Embryonic facial prominence (tissue), 1 donor: ENCODE measurements at regions not wholly inside any gene's neighbourhood (a gene's known extent, or its start where the extent isn't known, plus 50 kb on each side); places are given as distances from the start of the nearest gene placed in this dataset.

Experiments used
- DNase-seq: peaks from one replicate; pipeline ENCODE4 v3.0.0-alpha.2; 2016; ENCODE audit errors: extremely low spot score

GRCh38 chr7:84495128-84495527, 300.5 kb upstream of the SEMA3A start:
- no peak for DNase-seq

DNA sequence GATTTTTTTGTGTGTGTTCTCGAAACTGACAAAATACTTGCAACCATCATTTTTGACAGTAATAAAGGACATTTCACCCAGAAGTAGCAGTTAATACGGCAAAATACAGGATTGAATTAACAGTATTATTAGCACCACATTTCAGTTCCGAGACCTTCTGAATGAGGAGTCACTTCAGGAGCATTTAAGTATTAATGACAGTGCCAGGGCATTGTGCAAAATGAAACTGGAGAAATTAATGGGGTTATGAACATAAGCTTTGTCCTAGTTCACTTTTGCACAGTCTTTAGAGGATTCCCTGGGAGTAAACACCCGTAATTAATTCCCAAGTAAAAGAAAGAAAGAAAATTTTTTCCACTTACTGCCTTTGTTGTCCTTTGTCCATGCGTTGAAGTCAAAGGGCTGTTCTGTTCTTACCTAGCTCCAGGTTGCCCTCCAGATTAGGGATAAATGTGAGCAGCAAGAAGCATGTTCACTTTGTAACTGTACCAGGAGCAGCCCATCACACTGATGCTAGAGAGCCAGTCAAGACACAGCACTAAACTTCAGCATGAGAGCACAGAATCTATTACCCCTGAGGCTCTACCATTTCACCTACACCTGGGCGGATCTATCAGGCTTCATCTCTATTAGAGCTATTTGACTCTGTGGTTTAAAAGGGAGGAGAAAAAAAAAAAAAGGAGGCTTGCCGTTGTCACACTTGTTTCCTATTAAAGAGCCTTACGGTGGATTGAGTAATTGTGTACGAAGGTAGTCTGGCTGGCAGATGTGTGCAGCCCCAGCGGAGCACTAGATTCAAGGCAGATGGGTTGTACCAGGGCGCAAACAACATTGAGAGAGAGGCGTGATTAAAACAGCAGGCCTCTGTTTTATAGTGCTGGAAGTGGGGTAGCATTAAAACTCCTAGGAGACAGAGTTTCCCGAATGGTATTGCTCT, 297.8 kb upstream of the SEMA3A start:
- no peak for DNase-seq

DNA sequence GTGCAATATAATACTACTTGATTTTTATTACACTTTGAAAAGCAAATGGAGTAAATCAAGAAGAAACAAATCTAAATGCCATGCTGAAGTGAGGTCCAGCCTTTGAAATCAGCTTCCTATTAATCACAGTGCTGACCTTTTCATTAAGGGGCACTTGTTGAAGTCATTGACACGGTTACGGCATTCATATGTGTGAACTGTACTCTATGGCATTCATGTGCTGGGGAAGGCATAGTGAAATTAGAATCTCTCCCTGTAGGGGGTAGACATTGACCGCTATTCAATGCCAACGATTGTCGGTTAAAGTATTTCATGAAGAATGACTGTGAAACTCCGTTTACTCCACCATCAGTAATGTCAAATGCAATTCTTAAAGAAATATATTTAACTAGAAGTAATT, 296.1 kb upstream of the SEMA3A start:
- no peak for DNase-seq

GRCh38 chr7:84484502-84485079, 290.0 kb upstream of the SEMA3A start:
- no peak for DNase-seq

DNA sequence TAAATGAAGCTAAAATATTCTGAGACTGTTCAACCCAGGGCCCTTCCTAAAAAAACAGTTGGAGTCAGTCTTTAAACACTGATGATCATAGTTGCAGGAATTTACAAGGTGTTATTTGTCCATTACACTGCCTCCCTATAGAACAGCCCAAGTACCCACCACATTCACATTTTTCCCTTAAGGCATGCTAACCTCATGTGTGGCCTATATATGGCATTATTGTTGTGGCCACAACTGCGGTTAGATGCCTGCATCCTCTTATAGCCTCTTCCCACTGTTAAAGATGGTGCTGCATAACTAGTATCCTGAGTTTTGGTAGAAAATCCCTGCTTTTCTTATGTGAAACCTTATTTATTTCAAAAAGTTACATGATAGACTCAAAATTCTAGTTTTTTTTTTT, 287.9 kb upstream of the SEMA3A start:
- no peak for DNase-seq

GRCh38 chr7:84479059-84479458, 284.5 kb upstream of the SEMA3A start:
- no peak for DNase-seq

- DNase-seq = no peak
These were observed 283.3 kb upstream of the SEMA3A start for GRCh38 chr7:84477786-84478478.

- DNase-seq = no peak
These were observed 279.8 kb upstream of the SEMA3A start for GRCh38 chr7:84474436-84474835.

DNA sequence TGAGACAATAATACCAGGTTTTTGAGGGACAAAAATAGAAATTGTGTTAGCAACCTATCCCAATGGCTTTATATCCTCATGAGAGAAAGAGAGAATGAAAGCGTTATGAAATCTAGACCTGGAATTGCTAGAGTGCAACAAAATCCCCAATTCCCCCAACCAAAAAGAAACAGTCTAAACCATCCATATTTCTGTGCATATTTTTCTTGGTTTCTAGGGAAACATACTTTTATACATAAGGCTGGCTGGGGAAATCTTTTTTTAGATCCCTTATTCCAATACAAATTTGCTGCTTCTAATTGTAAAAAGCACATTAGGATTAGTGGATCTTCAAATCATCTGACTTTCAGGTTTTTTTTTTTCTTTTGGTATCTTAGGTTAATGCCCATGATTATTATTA, 277.0 kb upstream of the SEMA3A start:
- DNase-seq = no peak

GRCh38 chr7:84469034-84469433, 274.4 kb upstream of the SEMA3A start:
- no peak for DNase-seq

GRCh38 chr7:84462259-84462658, 267.7 kb upstream of the SEMA3A start:
- no peak for DNase-seq

DNA sequence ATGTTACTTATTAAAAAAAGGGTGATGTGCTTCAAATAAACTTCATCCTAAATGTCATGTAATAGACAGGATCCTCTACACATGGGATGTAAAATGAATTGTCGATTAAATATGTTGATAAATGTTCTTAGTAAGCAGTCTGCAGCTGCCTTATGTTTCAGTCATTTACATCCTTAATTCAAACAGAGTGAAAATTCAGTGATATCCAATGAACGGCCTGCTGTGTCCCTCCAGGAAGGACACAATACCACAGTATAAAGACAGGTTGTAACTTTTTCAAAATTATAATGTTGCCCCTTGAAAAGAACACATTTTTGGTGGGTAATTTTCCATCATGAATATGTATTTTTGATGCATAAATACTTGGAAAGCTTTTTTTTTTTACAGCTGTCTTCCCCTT, 266.5 kb upstream of the SEMA3A start:
- no peak for DNase-seq

DNA sequence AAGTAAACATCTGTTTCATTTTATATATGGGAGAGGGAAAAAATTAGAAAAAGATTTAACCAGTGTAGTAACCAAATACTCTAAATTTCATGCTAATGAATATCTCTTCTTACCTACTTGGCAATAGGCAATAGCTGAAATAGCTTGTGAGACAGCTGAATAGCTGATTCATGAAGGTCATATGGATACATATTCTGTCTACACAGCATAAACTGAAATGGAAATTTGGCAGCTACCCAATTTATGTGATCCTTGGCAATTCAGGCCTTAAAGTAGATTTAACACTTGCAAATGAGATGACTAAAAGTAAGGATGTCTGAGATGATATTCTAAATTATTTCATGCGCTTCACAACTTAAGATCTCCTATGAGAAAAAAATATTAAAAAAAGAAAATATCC, 261.2 kb upstream of the SEMA3A start:
- DNase-seq = no peak

GRCh38 chr7:84454174-84454959, 259.8 kb upstream of the SEMA3A start:
- DNase-seq = no peak

DNA sequence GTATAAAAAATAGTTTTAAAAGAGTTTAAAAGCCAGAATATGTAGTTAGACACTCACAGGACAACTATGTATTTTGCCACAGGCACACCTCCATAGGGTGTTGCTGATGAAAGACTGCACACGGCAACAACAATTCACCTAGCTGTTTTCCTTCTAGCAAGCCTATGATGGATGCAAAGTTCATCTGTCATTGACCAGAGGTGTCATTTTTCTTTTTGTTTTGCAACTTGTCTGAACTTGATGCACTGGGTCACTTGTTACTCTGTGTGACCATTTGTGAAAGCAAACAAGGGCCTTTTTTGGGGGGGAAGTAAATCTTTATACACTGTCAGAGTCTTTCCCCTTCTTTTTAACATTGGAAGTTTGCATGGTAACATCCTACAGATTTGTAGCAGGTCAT, 258.0 kb upstream of the SEMA3A start:
- DNase-seq = no peak

GRCh38 chr7:84450772-84451171, 256.2 kb upstream of the SEMA3A start:
- DNase-seq = no peak

- DNase-seq = no peak
These were observed 253.2 kb upstream of the SEMA3A start for GRCh38 chr7:84447636-84448293.

DNA sequence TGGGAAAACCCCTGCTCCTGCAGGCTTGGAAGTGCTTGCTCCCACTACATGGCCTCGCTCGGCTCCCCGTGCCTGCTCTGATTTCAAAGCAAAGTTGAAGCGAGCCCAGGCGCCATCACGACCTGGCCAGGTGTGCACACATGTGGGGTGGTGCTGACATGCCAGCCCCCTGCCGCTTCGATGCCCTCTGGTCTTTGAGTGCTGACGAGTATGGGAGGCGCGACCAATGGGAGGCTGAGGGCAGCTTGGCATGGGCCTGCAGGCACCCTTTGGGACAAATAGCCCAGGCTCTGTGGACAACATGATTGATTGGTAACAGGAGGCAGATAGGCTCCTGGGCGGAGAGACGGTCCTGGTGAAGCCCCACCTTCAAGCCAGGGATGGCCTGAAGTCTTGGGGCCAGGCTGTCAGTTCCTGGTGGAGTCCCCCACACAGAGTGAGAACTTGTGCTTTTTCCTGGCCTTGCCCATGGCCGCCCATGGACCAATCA, 252.4 kb upstream of the SEMA3A start:
- no peak for DNase-seq

DNA sequence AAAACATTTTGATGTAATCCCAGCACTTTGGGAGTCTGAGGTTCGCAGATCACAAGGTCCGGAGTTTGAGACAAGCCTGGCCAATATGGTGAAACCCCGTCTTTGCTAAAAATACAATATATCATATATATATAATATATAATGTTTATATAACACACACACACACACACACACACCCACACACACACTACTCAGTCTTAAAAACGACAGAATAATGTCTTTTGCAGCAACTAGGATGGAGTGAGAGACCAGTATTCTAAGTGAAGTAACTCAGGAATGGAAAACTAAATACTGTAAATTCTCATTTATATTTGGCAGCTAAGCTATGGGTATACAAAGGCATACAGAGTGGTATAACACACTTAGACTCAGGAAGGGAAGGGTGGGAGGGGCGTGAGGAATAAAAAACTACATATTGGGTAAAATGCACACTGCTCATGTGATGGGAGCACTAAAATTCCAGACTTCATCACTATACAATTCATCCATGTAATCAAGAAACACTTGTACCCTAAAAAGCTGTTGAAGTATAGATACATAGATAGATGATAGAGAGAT, 231.2 kb upstream of the SEMA3A start:
- no peak for DNase-seq

DNA sequence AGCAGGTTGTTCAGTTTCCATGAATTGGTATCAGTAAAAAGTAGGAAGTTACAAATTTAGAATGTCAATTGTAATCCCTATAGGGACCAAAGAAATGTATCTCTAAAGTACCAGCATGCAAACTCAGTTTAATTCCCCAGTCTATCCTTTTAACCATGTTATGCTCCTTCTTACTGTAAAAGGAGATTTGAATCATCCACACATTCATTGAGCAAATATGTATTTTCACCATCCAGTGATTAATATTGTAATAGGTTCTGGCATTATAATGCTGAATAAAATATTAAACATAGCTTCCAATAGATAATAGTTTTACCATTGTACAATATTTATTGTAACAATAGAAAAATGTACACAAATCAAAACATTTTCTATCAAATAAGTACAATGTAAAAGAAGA, 228.2 kb upstream of the SEMA3A start:
- DNase-seq = no peak
